GM21526 (cell line): ENCODE measurements at regions not wholly inside any gene's neighbourhood (a gene's known extent, or its start where the extent isn't known, plus 50 kb on each side); places are given as distances from the start of the nearest gene placed in this dataset.

Experiments
- ATAC-seq: cut with Tn5 transposase; IDR thresholded peaks from one replicate; pipeline ENCODE4 v1.9.1; 2021; ENCODE audit warnings: moderate library complexity; ENCODE audit not compliant: unreplicated experiment, low FRiP score

DNA sequence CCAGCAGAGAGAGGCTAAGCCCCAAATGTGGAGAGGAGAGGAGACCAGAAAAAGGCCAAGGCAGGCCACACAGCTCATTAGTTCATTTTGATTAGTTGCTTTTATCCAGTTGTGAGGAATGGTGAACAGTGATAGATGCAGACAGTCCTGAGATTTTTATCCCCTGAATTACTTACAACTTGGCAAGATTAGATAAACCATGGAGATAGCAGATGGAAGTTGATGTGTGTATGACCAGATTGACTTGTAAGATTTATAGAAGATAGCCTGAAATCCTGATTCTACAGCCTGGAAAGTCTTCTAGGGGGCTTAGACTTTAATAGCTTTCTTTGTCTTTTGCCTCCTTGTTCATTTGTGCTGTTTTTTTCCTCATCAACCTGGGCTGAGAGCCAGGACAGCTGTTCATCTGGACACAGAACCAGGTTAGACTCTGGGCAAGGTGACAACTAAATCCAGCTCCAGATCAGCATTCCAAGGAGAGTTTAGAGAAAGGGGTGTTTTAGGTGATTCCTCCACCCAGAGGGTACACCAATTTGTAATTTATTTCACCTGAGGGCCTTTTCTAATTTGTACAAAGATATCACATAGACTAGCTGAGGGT is 215.5 kb downstream of the SPATA18 start:
- no peak for ATAC-seq

GRCh38 chr4:52269761-52270160 is 218.7 kb downstream of the SPATA18 start:
- ATAC-seq, result no peak

- no peak for ATAC-seq
Measured at GRCh38 chr4:52273885-52274284, 222.8 kb downstream of the SPATA18 start.

GRCh38 chr4:52288212-52288855 is 237.2 kb downstream of the SPATA18 start:
- no peak for ATAC-seq

DNA sequence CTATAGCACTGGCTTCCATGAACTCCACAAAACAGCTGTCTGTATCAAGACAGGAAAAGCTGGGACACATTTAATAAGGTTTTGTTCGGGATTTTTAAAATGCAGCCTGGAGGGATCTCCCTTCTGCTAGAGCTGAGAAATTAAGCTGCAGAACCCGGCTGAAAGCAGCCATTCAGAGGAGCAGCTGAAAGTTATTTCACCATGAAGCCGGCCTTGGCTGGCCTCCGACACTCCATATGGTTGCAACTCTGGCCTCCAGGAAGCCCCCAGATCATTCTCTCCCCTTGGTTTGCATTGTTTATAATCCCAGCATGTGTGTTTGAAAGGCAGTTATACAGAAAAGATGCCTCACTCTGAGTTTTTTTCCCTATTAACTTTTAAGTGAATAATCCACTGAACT is 239.4 kb downstream of the SPATA18 start:
- no peak for ATAC-seq

GRCh38 chr4:52292245-52292644 is 241.1 kb downstream of the SPATA18 start:
- no peak for ATAC-seq

DNA sequence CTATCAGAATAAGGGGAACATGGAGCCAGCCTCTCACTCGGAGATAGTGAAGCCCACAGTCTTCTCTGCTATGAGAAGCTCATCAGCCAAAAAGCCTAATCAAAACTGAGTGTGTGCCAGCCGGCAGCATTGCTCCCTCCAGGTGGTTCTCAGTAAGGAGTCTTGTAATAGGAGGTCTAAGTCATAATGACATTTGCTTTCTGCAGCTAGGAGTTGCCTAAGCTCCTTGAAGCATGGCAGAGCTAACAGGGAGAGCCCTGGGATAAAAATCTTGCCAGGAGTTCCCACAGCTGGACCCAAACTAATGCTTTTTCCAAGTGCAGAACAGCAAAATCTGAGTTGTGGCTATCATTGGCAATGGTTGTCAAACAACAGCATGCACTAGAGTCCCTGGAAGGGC is 245.2 kb downstream of the SPATA18 start:
- ATAC-seq, result no peak

DNA sequence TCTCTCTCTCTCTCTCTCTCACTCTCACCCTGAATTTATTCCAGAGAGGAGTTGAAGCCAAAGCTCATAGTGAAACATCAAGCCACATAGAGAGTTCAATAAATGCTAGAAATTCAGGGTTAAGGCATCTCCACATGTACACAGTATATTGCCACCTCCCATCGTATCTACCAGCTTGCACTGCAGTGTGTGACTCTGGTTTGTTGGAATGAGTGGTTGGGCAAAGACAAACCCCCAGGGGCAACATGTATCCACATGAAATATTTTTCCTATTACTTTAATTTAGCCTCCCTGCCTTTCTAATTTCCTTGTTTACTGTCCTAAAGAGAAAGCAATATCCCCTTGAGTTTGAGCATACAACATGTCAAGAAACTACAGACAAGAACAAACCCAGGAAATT is 247.3 kb downstream of the SPATA18 start:
- no peak for ATAC-seq

- no peak for ATAC-seq
Measured at GRCh38 chr4:52299120-52299519, 248.0 kb downstream of the SPATA18 start.

DNA sequence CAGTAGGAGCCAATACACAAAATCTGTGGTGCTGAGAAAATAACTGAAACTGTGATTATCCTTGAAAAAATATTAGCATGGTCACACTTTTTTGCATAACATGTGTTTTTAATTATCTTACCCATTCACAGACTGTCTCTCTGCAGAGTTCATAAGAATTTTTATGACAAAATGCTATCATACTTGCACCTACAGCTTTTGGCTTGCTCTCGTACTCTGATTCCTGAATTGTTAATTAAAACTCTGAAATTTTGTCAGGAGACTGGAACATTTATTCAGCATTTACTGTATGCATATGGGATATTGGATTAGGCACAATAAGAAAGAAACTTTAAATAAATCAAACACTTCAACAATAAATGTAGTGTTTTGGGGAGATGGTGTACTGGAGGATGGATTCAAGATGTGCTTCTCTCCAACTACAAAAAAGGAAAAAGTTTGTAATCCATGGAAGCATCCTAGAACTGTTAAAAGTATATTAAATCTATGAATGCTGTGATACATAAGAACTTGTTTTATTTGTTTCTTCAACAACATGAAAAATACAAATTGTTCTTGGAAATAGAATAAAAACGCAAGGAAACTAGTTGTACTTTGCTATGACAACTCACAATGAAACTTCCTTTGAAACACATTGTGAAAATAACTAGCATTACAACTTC is 260.5 kb downstream of the SPATA18 start:
- no peak for ATAC-seq

GRCh38 chr4:52312722-52313121 is 261.6 kb downstream of the SPATA18 start:
- ATAC-seq, result no peak

DNA sequence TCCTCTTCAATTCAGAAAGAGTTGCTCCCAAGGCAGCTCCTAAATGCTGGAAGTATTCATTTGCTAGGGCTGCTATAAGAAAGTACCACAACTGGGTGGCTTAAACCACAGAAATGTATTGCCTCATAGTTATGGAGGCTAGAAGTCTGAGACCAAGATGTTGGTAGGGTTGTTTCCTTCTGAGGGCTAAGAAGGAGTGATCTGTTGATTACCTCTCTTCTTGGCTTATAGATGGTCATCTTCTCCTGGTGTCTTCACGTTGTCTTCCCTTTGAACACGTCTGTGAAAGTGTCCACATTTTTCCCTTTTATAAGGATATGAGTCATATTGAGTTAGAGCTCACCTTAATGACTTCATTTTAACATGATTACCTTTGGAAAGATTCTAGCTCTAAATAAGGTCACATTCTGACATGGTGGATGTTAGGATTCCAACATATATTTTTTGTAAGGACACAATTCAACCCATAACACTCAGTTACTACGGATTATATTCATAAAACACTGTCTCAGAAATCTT is 266.3 kb downstream of the SPATA18 start:
- no peak for ATAC-seq

GRCh38 chr4:52317981-52318380 is 266.9 kb downstream of the SPATA18 start:
- no peak for ATAC-seq

GRCh38 chr4:52329894-52330293 is 278.8 kb downstream of the SPATA18 start:
- no peak for ATAC-seq

DNA sequence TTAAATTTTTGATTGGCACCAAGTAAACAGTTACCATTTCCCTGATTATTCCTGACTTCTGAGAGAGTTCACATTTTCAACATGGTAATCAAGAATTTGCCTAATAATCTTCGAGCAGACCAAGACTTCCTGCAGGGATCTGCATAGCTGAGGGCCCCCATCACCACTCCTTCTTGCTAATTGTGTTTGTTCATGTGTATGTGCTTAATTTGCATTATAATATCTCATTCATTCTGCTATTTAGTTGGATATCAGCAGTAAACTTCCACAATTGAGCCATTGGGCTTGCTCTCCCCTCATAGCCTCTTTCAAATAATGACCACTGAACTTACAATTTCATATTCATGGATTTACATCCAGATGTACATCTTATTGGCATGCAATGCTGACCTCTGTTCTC is 292.5 kb downstream of the SPATA18 start:
- ATAC-seq, result no peak

DNA sequence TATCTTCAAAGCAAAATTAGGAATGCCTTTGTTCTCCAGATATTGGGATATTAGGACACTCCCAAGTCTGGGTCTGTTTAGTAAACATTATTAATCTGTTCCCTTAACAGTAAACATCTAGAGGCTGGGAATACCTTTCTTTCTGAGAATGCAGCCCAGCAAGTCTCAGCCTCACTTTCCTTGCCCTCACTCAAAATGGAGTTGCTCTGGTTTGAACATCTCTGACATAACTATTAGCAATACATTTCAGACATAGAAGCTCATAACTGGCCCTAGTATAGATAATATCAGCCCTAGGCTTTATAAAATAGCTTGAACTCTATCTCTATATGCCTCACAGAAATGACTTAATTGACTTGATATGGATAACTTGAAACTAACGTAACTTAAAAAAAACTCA is 299.8 kb downstream of the SPATA18 start:
- ATAC-seq, result no peak

DNA sequence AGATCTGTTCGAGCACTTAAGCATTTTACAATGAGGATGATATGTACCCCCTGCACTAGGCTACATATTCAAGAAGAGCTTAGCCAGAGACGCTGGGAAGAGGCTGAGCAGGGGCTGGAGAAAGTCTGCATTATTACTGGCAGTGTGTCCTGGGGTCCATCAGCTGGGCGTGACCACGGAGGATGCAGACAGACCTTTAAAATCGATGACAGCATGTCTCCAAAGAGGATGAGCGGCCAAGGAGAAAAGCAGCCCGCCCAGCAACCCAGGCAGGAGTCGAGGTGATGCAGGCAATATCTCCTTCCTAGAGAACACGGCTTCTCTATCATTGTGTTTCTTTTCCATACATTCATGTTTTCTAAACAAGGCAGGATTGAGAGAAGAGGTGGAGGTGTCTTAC is 300.7 kb downstream of the USP46 start:
- no peak for ATAC-seq

DNA sequence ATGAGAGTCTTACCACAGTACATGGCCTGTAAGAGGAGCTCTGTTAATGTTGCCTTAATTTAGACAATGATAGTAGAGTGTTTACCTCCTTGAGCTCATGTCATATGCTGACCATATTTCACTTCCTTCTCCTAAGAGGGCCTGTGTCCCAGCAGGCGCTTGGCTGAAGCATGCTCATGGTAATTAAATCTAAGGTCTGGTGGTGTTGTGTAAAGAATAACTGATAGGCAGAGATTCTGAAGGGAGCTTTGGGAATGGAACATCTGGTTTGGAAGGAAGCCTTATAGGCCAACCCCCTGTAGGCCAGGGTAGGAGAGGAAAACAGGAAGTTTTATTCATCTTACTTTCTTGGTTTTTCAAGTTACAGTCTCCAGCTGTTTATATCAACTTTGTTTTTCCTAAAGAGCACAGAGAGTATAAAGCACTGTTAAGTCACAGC is 300.2 kb downstream of the USP46 start:
- ATAC-seq, result no peak

GRCh38 chr4:52366191-52366590 is 292.9 kb downstream of the USP46 start:
- no peak for ATAC-seq

- ATAC-seq, result no peak
Measured at GRCh38 chr4:52366621-52367020, 292.5 kb downstream of the USP46 start.

DNA sequence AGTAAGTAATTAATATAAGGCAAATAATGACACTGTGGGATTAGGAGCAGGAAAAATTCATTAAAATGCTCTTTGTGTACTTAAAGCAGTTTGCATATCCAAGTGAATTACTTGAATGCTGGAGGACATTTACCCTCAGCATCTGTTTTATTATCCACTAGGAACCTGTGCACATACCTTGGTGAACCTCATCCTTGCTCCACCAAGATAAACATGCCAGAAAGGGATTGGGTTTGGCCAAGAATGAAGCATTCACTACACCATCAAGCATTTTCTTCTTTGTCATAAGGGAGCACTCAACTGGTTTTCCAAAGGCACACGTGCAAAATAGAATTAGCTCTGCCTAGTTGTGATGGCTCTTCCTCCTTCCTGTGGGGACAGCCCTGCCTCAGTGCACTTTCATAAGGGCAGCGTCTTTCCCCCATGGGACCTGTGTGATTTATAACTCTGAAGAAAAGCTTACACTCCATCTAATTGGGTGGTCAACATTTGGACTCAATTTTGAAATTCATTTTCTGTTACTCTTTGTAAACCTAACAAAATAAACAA is 291.7 kb downstream of the USP46 start:
- no peak for ATAC-seq

DNA sequence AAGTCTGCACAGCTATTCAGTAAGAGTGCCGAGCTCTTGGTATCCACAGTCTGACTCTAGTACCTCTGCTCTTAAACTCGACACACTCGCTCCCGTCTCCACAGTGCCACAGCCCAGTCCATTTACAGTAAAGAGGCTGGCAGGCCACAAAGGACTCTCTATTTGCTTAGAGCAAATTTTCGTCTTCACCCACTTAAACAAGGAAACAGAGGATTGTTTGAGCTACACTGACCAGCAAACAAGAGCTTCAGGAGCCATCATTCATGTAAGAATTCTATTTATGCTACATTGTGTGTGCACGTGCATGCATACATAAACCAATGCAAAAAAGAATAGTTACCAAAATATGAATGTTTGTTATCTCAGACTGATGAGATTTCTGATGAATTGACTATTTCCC is 290.2 kb downstream of the USP46 start:
- ATAC-seq, result no peak
